PC-9 (cell line): ENCODE measurements at regions not wholly inside any gene's neighbourhood (a gene's known extent, or its start where the extent isn't known, plus 50 kb on each side); places are given as distances from the start of the nearest gene placed in this dataset.

ENCODE experiments used
- EZH2 ChIP-seq: fragments of 200-600 bp; sonication (generic); IDR thresholded peaks from 2 replicates; pipeline ENCODE4 v1.8.0; 2017; ENCODE audit warnings: antibody characterized with exemption, low read depth
- TF ChIP-seq, protein P1 (sequence below): fragments of 200-600 bp; sonication (generic); conservative IDR thresholded peaks from 2 replicates; pipeline ENCODE4 v1.6.1; 2017; ENCODE audit warnings: mixed run types, antibody characterized with exemption, mild to moderate bottlenecking, moderate library complexity

DNA sequence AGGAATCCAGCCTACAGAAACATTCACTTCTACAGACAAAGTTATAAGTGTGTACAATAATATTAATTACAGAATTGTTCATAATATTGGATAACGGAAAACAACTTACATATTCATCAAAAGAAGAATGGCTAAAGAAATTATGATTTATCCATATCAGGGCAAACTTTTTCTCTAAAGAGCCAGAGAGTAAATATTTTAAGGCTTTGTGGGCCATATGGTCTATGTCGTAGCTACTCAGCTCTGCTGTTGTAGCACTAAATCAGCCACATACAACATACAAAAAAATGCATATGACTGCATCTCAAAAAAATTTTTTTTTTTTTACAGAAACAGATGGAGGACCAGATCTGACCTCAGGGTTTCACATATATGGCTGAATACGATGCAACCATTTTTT lies 96.7 kb upstream of the GALNT18 start:
- TF ChIP-seq, protein P1, sequence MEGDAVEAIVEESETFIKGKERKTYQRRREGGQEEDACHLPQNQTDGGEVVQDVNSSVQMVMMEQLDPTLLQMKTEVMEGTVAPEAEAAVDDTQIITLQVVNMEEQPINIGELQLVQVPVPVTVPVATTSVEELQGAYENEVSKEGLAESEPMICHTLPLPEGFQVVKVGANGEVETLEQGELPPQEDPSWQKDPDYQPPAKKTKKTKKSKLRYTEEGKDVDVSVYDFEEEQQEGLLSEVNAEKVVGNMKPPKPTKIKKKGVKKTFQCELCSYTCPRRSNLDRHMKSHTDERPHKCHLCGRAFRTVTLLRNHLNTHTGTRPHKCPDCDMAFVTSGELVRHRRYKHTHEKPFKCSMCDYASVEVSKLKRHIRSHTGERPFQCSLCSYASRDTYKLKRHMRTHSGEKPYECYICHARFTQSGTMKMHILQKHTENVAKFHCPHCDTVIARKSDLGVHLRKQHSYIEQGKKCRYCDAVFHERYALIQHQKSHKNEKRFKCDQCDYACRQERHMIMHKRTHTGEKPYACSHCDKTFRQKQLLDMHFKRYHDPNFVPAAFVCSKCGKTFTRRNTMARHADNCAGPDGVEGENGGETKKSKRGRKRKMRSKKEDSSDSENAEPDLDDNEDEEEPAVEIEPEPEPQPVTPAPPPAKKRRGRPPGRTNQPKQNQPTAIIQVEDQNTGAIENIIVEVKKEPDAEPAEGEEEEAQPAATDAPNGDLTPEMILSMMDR, result no peak
- TF ChIP-seq EZH2, result no peak
